ENCODE measurements at regions not wholly inside any gene's neighbourhood (a gene's known extent, or its start where the extent isn't known, plus 50 kb on each side); places are given as distances from the start of the nearest gene placed in this dataset.

DNA sequence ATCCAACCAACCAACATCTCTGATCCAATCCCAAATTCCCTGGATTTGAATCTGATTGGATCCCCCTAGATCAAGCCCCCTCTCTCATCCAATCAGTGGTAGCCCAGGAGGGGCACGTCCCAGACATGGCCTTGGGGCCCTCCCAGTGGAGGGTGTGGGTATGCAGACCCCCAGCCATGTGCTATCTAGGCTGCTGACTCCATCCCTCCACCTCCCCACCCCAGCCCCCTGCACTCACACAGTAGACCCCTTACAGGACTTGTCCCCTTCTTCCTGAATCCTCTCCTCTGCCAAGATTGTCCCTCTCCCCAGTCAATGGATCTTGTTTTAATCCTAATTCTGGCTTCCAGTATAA, 153.4 kb downstream of the OAT start:
- no peak for DNase-seq (ENCODE audit: low spot score)

DNA sequence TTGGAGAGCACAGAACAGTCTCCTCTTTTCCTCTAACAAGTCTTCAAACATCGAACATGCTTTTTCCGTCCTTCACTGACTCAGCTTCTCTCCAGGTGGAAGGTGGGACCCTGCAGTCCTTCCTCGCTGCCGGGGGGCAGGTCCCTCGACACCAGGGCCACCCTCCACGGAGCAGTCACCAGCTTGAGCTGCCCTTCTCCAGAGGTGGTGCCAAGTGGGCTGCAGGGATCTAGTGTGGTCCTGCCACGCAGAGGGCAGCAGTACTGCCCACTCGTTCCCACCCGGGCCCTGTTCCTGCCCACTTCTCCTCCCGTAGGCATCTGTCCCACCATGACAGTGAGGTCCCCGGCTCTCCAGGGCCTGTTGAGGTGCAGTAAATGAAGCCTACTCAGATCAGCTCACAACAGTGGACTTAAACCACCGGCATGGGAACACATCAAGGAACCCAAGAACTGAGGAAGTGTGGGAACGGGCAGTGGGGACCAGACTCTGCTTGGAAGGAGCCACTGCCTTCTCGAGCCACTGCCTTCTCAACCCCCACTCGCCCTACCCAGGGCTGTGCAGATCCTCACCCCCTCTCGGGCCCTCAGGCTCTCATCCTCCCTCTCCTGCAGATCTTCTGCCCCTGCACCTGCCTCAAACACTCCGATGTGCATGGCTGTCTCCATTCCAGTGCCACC, 153.9 kb downstream of the OAT start:
- no peak for DNase-seq (ENCODE audit: low spot score)

DNA sequence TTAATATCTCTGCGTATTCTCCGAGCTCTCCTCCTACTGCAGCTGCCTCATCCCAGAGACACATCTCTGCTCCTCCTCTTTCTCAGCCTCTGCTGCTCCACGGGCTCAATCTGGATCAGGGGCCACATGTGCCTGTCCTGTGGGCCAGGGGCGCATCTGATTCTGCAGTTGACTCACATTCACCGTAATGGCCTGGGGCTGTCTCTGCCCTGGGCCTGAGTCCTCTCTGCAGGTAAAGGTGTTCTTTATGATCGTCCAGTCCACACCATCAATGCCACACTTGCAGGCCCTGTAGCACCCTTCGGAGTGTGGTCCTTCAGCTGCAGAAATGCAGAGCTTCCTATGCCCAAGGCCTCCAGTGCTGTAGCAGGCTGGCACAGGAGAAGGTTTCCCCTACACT, 154.5 kb downstream of the OAT start:
- DNase-seq (ENCODE audit: low spot score), result no peak

DNA sequence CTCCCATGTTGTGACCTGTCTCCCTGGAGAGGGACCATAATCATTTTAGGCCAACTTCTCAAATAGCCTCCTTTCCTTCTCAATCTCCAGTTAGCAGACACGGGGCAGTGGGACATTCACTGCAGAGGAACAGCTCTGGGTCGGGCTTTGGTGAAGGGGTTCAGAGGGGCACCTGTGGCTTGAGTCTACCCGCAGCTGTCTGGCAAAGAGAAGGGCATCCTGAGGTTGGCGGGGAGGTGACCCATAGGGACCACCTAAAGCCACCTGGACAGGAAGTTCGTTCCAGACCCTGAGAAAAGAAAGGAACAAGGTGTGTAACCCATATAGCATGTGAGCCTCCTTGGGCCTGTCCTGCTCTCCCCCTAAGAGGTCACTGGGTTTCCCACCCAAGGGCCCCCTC, 155.0 kb downstream of the OAT start:
- DNase-seq (ENCODE audit: low spot score), result no peak

DNA sequence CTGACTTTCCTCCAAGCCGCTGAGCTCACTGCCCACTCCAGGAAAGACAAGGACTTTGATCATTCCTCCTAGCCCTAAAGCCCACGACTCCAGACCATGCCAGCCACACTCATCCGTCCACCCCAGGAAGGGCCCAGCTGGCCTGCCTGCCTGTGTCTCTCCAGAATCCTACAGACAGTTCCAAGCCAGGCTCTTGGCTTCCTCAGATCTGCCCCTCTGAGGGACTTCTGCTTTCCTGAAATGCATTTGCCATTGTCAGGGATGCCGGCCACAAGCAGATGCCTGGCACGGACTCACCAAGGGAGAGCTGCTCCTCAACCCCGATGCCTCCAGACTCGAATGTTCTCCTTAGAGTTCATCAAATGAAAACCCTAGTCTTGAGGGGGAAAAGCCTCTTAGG, 155.8 kb downstream of the OAT start:
- no peak for DNase-seq (ENCODE audit: low spot score)

DNA sequence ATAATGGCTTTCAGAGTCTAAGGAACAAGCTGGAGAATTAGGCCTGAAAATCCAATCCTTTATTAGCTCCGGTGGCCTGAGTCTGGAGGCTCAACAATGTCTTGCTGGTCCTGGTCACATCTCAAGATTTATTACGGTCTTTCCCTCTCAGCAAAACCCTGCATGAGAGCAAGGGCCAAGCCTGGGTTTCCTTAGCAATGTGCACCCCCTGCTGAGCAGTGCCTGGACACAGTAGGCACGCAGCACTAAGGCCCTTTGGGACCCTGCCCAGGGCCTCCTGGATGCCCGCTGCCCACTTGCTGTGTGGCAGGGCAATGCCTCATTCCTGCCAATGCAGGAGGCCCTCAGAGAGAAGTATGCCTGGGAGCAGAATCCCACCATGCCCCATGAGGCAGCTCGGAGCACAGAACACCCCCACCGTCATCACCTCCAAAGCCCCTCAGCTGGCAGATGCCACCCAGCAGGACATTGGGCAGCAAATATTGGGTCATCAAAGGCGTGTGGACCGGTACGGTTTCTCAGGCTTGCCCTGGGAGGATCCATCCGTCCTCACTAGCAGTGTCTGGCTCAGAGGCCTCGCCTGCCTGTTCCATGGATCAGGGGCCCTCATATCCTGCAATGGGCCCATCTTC, 156.4 kb downstream of the OAT start:
- no peak for DNase-seq (ENCODE audit: low spot score)

DNA sequence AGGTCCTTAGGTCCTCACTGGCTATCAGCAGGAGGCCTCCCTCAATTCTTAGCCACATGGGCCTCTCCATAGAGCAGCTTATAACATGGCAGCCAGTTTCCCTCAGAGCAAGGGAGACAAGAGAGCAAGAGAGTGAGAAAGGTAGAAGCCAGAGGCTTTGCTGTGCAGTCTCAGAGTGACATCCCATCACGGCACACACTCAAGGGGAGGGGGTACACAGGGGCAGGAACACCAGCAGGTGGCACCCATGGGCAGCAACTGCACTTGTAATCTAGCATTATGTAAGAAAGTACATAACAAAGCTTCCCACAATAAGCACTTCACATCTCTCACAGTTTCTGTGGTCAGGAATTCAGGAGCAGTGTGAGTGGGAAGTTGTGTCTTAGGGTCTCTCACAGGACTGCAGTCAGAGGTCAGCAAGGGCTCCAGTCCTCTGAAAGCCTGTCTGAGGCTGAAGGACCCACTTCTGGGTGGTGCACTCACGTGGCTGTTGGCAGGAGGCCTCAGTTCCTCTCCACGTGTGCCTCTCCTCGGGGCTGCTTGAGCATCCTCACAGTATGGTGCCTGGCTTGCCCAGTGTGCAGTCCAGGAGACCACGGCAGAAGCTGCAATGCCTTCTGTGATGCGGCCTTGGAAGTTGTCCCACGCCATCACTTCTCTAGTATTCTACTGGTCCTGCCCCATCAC, 159.4 kb downstream of the OAT start:
- DNase-seq (ENCODE audit: low spot score), result no peak

DNA sequence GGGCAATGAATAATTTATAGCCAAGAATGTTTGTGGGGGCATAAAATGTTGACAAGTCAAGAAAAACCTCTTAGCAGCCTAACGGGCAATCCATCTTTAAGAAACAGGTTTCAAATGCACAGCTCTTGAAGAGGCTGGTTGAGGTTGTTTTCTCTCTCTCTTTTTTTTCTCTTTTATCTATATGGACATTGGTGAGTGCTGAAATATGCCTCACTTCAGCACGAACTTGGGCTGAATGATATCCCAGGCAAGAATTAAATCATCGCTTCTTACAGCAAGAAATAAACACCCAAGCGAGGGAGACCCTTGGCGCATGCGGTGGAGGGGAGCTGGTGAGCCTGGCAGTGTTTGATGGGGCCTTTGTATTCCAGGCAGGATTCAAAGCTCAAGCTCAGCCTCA, 160.9 kb downstream of the OAT start:
- DNase-seq (ENCODE audit: low spot score), result no peak

DNA sequence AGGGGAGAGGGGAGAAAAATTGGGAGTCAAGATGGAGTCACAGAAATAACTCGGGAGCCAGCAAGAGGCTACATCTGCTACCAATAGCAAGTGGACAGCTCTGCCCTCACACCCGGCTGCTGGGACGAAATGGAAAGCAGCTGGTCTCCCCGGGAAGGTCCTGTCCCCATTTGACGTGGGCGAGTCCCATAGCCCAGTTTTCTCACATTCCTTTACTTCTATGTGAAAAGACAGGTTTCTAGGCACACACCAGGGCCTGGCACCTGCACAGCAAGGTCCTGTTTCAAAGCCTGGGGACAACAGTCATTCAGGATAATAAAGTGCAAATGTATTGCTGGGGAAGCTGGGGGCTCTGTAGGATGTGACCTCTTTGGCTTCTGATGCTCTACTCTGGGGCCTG, 162.6 kb downstream of the OAT start:
- DNase-seq (ENCODE audit: low spot score), result no peak

DNA sequence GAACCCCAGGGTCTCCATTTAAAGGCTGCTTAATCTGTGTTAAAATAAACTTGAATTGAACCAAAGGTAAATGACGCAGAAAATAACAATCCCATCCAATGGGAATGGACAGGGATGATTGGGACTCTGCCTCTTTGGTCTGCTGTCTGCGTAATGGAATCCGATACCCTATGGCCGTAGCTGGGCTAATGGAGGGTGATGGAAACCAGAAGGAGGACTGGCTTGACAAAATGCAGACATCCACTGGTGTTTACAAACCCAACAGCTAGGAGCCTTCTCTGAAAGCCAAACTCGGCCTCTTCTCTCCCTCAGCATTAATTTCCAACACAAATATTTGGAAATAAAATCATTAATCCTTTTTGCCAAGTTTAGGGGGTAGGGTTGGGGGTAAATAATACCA, 162.2 kb upstream of the CHST15 start:
- DNase-seq (ENCODE audit: low spot score), result no peak

DNA sequence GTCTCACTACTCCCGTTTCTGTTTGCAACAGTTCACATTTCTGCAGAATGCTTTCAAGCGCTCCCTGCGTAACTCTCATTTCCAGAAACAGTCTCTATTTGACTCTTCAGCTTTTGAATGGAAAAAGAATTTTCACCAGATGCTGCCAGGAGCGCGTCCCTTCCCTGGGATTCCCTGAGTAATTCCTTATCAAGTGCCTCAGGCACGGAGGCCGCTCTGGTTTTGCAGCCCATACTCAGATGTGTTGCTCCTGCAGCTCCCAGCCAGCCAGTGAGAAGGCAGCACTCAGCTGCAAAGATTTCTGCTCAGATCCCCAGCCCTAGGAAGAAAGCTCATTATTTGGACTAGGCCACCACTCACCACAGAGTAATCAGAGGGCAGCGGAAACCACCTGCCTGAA, 161.1 kb upstream of the CHST15 start:
- DNase-seq (ENCODE audit: low spot score), result no peak

DNA sequence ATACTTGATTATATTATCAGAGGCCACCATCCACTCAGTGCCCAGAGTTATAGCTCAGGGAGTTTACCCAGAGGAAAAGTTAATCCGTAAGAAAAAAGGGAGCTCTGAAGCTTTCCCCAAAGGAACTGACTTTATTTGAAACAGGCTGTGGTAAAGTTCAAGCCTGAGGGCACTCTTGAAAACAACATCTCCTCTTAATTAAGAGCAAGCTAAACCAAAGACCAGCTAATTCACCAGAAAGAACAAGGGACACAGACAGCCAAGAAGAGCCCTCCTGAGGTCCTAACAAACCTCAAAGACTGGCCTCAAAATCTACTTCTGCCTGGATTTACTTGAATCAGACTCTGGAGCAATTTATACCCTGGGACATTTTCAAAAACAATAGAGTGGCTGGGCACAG, 159.6 kb upstream of the CHST15 start:
- DNase-seq (ENCODE audit: low spot score), result no peak

DNA sequence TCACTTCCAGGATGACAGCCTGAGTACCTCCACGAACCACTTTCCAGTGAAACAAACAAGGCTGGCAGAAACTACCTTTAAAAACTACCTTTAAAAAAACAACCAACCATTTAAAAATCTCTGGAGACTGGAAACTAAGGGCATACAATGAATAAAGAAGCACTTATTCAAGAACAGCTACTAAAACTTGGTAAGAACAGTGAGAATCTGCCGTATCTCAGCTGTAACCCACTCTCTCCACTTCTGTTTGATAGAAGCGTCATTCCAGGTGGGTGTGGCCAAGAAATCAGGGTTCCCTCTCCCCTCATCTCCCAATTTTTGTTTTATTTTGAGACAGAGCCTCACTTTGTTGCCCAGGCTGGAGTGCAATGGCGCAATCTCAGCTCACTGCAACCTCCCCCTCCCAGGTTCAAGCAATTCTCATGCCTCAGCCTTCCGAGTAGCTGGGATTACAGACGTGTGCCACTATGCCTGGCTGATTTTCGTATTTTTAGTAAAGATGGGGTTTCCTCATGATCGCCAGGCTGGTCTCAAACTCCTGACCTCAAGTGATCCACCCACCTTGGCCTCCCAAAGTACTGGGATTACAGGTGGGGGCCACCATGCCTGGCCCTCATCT, 158.8 kb upstream of the CHST15 start:
- no peak for DNase-seq (ENCODE audit: low spot score)

DNA sequence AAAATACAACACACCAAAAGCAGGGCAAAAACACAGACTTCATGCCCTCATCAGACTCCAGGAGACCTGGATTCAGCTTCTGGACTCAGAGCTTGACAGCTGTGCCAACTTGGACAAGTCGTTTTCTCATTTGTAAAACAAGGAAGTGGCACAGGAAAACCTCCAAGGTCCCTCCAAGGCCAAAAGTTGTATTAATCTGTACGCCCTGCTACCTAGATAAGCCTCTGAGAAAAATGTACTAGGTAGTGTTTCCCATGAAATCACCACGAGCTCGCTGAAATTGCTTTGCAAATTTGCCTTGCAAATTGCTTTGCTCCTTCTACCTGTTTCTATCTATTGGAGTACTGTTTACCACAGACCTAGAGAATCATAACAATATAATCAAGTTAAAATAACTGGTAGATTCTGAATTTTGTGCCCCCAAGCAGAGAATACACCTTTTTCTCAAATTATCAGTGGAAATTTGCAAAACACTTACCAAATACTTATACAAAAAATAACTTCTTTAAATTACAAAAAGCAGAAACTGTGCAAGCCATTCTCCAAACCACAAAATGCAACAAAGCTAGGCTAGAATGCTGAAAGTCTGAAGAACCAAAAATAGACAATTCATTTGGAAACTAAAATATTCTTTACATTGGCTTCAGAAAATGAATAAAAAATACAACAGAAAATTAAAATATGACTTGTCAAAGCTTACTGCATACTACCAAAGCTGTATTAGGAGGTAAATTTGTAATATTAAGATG, 158.1 kb upstream of the CHST15 start:
- no peak for DNase-seq (ENCODE audit: low spot score)

DNA sequence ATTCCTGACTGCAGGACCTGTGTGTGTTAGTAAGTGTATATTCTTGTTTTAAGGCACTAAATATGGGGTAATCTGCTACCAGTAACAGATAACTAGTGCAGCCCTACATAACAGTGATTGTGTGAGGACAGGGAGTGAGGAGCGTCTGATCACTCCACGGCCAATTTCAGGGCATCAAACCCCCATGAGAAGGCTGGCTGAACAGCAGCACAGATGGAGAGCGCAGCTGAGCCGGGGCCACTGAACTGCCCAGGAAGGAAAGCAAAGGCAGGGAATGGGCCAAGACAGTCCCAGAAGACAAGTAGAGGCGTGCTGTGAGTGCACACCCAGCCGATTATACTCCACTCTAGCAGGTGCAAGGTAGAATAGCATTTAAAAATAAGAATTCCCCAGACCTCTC, 157.1 kb upstream of the CHST15 start:
- DNase-seq (ENCODE audit: low spot score), result no peak

DNA sequence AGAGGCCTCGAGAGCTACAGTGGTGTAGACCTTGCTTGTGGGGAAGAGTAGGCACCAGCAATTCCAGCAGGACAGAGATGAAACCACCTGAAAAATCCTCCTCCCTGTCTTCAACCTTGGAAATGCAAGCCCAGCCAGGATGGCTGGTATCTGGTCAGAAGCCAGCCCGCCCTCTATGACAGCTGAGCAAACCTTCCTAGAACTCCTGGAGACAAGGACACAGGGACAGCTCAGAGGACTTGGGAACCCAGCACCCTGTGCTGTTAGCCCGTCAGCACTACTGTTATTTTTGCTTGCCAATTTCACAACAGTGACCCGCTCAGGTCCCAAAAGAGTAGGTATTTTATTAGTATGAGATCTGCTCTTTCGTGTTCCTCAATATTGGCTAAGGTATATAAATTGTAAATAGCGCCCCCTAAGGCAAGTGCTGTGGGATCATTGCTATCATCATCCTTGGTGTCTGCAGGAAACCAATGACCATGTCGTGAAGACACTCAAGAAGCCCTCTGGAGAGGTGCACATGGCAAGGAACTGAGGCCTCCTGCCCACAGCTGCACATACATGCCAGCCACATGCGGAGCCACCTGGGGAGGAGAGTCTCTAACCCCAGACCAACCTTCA, 156.5 kb upstream of the CHST15 start:
- DNase-seq (ENCODE audit: low spot score), result no peak

DNA sequence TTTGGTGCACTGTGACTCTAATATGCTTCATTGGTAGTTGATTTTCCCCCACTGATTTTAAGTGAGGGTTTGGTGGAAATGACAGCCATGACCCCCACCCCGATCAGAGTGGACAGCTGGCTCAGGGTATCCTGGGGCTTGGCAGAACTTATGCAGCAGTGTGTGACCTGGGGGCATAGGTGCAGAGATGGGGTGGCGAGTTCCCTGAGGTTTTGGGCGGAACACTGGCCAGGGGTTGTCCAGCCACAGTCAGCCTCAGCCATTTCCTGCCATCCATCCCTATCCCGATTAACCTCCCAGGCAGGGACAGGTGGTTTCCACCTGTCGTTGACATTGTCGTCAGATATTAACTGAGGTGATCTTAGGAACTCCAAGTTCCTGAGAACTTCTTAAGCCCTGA, 155.8 kb upstream of the CHST15 start:
- no peak for DNase-seq (ENCODE audit: low spot score)

DNA sequence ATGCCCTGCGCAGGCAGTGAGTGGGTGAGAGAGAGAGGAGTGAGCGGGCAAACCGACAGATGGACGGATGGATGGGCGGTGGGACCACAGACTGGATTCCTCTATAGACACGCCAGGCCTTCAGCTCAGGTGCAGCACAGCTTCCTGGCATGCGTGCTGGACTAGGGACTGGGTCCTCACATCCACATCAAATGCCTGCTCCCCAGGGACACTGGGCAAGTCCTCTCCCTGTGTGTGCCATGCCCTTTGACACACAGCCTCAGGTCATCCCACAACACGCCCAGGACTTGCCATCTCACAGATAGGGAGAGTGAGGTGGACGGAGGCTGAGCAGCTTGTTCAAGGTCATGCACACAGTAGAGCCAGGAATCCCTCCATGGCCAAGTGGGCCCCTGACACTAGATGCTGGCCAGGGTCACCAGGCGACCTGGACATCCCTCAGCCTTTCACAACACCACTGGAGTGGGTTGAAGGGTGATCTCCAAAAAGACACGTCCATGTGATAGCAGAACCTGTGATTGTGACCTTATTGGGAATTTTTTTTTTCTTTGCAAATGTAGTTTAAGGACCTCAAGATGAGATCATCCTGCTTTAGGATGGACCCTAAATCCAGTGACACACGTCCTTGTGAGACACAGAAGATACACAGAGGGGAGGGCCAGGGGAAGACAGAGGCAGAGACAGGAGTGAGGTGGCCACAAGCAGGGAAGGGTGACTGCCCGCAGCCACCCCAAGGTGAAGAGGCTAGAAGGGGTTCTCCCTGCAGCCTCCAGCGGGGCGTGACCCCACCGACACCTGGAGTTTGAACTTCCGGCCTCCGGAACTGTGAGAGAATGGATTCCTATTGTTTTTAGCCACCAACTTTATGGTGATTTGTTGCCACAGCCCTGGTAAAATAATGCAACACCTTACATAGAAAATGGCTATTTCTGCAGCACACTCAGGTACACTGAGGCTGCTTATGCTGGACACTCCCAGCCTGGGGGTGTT, 155.0 kb upstream of the CHST15 start:
- DNase-seq (ENCODE audit: low spot score), result no peak

DNA sequence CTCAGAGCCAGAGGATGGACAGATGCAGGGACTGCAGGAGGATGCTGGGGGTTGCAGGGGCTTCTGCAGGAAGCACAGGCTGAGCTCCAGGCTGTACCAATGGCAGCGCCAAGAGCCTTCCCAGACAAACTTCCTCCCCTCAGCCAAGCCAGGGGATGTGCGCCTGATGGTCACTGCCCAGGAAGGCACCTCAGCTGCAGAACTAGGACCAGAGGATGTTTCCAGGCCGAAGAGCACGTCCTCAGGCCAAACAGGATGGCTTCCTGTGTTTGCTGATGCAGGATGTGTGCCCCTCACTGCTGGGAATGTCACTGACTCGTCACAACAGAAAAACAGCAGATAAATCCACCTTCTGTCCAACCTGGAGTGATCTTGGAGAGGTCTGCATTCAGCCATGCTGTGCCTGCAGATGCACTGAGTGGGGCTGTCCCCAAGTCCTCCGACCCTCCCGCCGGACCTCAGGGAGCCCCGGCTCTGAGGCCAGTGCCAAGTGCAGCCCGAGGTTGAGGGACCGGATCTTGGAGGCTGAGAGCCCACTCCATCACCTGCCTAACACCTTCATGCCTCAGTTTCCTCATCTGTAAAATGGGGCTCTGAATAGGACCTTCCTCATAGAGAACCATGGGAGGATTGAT, 152.5 kb upstream of the CHST15 start:
- no peak for DNase-seq (ENCODE audit: low spot score)

DNA sequence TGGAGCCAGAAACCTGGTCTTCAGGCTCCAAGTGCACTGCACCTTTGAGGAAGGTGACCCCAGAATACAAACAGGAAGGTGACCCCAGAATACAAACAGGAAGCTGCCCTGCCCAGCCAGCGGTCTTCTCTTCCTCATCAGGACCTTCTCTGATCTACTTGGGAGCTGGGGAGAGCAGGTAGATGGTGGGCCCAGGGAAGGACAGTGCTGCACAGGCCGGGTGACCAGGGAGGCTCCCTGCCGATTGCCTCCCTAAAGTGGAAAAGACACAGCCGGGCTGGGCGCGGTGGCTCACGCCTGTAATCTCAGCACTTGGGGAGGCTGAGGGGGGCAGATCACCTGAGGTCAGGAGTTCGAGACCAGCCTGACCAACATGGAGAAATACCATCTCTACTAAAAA, 151.8 kb upstream of the CHST15 start:
- no peak for DNase-seq (ENCODE audit: low spot score)
